NOMO-1 treated with dmso at 0.1 percent for 144 hours (cell line): ENCODE measurements at regions not wholly inside any gene's neighbourhood (a gene's known extent, or its start where the extent isn't known, plus 50 kb on each side); places are given as distances from the start of the nearest gene placed in this dataset.

Experiments used
- DNase-seq: peaks from one replicate; lab custom pipeline; 2025; ENCODE audit not compliant: unreplicated experiment; lab: John Stamatoyannopoulos, UW

GRCh38 chr10:1981976-1982375 lies 244.7 kb upstream of the ADARB2 start:
- DNase-seq = no peak

DNA sequence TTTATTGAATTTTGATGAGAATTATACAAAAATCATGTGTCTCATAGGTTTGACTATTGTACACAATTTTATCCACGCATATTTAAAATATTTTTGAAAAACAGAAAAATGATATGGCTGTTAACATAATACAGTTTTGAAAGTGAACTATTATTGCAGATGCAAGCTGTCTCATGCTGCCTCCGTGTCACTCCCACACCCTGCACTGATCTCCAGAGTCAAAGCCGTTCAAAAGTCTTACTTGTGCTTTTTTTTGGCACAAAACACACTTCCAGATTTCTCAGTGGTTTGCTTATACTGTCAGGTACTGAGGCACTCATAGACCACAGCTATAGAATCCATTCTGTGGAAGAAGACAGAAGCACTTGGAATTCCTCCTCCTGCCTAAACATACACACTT lies 243.1 kb upstream of the ADARB2 start:
- no peak for DNase-seq

DNA sequence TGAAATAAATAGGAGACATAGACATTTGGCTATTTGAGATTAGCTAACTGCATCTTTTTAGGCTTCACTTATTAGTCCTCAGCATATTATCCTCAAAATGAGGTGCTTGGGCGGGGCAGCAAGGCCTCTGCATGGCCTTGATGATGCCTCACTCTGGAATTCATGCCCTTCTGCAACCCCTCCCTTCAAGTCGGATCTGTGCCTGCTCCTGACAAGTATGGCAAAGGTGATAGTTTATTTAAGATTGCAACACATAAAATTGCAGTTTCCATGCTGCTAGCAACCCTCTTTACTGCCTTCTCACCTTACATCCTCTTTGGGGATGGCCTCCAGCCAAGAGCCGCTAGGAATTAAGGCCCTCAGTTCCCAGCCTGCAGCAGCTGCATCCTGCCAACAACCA lies 241.3 kb upstream of the ADARB2 start:
- DNase-seq = no peak

- DNase-seq = no peak
Measured at GRCh38 chr10:1977461-1977860, 240.1 kb upstream of the ADARB2 start.

DNA sequence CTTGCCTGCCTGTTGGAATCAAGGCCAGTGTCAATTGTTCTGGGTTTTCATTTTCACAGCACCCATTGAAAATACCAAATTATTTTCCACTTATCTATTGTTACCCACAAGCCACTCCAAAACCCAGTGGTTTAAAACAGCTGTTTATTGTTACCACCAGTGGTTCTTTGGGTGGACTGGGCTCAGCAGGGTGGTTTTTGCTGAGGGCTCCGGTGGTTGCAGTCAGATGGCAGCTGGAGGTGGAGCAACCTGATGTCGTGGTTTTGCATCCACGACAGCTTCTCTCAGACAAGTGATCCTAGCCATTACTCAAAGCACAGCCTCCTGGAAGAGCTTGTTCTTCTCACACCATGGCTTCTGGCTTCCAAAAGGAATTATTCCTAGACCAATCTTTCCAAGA lies 235.1 kb upstream of the ADARB2 start:
- no peak for DNase-seq

DNA sequence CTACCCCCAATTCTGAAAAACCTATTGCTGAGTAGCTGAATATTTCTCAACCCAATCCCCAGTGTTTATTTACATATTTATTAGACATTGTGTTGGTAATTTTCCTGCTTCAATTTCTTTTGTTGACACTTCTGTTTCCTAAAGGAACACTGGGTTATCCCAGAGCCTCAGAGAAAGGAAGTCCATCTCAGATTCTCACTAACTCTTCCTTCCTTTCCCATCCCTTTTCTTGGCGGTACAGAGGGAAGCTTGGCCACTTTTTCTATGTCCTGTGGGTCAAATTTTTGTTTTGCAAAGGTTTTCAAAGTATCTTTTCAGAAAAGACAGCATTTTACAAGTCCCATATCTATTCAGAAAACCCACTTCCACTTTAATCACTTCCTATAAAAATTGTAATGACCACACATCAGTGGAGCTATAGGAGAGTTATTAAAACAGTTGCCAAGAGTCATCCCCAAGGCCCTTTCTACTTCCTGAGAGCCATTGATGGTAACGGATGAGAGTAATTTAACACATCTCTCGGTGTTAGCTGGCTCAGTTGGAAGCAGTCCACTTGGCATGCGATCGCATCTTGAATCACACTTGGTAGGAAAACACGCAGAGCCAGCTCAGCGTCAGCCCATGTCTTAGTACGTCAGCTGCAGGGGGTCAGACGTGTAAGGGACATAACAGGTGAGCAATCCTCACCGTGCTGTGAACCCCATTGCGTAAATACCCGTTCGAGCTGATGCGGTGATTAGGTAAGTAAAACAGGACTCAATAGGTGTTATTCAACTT lies 231.1 kb upstream of the ADARB2 start:
- no peak for DNase-seq

DNA sequence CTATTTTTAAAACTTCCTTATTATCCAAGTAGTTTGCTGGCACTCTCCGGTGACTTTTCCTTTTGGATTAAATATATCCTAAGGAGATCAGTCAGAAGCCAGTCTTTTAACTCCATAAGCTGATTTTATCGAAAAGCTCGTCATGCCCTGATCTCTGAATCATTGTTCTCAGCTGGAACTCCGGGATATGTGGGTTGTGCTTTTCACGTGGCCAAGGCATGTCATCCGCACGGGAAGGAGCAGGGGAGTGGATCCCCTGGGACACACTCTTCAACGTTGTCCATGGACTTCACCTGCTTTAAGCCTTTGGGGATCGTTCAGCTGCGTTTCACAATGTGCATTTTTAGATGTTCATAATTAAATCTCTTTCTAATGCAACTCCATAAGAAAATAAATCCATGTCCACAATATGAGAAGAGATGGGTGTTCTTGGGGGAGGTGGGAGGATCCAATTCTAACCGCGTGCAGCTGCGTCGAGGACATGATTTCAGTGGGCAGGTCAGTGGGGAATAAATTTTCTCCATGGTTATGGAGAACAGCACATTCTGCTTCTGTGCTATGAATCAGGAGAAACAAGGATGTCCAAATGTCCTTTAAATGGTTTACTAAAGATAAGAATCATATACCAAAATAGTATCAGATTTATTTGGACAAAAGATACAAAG lies 229.5 kb upstream of the ADARB2 start:
- no peak for DNase-seq

DNA sequence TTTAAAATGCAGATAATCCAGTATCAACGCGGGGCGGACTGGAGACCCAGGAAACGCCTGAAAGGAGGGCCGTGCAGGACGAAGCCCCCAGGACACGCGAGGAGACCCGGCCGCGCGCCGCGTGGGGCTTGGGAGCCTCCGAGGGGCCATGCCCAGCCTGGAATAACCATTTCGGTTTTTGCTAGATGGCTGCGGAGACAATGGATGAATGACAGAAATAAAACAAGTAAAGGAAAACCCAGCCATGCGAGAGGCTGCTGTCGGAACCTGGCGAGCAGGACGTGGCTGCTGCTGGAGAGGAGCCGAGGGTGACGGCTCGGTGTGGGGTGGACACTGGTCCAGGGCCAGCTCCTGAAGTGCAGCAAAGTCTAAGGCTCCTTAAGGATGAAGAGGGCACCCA lies 227.2 kb upstream of the ADARB2 start:
- DNase-seq = no peak

GRCh38 chr10:1963341-1963740 lies 226.0 kb upstream of the ADARB2 start:
- DNase-seq = peak; percentile 4

GRCh38 chr10:1961989-1962388 lies 224.7 kb upstream of the ADARB2 start:
- DNase-seq = no peak

DNA sequence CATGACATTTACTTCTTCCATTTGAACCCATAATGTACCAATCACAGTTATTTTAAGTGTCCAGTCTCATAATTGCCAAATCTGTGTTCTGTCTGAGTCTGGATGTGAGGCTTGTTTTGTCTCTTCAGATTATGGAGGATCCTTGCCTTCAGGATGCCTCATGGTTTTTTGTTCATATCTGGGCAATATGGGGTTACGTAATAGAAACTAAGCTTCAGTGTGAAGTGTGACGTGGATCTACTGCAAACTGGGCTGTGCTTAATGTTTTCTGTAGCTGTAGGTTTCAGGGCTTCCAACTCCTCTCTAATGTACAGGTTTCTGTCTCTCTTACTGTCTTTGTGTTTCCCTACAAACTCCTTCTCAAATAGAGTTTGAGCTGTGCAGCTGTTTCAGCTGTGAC lies 223.7 kb upstream of the ADARB2 start:
- no peak for DNase-seq

GRCh38 chr10:1957057-1957456 lies 219.7 kb upstream of the ADARB2 start:
- peak; percentile 13 for DNase-seq

GRCh38 chr10:1954300-1954699 lies 217.0 kb upstream of the ADARB2 start:
- no peak for DNase-seq

DNA sequence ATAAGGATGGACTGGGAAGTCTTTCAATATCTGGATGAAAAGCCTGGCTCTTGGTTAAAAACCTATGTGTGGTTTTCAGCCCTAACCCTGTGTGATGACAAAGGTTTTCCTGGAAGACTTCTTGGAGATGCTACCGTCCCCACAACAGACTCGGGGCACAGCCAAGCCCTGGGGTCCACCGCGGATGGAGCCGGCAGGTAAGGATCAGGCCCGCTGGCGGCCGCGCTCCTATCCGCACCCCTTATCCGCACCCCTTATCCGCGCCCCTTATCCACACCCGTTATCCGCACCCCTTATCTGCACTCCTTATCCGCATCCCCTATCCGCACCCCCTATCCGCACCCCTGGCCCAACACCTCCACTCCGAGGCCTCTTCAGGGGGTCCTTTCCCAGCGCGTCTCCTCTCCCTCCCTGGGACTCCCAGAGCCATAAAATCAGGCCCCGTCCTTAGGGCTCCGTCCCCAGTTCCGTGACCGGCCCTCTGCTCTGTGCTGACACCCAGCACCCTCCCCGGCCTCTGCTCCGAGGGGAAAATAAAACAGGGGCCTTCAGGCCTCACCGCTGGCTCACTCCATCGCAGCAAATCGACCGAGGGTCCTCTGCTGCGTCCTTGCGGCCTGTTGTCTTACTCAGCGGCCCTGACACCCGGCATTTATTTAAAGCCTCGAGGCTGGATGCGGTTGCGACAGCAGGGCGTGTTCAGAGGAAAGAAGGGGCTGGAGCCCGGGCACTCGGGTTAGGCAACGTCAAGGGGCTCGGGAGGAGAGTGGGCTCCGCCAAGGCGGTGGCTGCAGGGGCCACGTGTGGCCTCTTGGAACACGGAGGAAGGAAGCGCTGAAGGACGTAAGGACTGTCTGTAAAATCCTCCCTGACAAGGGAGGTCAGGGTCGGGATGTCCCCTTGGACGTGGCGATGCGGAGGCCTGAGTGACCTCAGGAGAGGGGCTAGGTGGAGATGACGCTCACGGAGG lies 215.1 kb upstream of the ADARB2 start:
- no peak for DNase-seq

GRCh38 chr10:1950803-1951495 lies 213.6 kb upstream of the ADARB2 start:
- no peak for DNase-seq

DNA sequence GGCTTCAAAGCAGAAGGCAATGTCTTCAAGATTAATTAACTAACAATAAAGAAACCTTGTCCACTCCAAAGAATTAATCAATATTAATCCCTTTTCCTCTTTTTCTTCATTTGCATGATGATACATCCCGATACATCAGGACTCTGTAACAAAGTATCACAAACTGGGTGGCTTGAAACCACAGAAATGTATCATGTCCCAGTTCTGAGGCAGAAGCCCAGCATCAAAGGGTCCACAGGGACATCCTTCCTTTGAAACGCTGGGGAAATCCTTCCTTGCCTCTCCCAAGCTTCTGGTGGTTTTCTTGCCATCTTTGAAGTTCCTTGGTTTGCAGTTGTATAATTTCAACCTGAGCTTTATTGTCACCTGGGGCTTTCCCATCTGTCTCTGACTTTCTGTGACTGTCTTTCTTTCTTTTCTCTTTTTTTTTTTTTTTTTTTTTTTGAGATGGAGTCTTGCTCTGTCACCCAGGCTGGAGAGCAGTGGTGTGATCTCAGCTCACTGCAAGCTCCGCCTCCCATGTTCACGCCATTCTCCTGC lies 210.2 kb upstream of the ADARB2 start:
- no peak for DNase-seq

GRCh38 chr10:1944487-1944886 lies 207.2 kb upstream of the ADARB2 start:
- no peak for DNase-seq

- DNase-seq = no peak
Measured at GRCh38 chr10:1942478-1942877, 205.2 kb upstream of the ADARB2 start.

DNA sequence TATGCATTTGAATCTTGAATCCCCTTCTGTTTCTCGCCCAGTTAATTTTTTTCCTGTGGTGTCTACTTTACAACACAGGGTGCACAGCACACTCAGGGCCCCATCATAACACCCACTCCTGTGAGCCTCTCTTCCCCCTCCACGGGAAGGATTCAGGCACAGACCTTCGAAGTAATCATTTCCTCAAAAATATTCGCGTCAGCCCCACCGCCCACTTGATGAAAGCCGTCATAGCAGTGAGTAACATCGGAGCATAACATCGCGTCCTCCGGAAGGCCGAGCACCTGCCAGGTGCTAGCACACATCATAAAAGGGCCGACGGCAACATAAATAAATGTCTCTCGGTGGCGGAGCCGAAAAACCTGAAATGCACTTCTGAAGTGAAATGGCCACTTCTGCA lies 201.7 kb upstream of the ADARB2 start:
- DNase-seq = no peak

GRCh38 chr10:1938317-1938716 lies 201.0 kb upstream of the ADARB2 start:
- DNase-seq = peak; percentile 45

DNA sequence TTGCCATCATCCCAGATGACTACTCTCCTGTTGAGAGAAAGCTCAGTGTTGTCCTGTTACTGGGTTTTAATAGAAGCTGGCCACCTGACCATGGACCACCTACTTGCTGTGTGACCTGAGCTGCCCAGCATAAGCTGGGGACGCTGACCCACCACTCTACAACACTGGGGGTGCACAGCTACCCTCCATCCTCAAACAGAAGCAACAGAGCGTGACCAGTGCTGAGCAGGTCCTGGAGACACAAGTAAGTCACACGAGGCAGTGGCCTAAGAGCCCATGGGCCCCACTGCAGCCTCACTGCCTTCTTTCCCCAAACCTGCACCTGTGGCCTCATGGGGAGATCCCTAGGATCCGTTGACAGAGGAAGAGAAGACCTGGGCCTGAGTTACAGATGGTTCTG lies 198.6 kb upstream of the ADARB2 start:
- no peak for DNase-seq
